Activated CD4-positive, alpha-beta T cell treated with anti-CD3 and anti-CD28 coated beads, Interleukin-2, Interleukin-6, amounts not matched to agents 100 ng/mL and 50 ng/mL, durations not matched to agents 16 hours and 8 hours (primary cell): ENCODE measurements at regions not wholly inside any gene's neighbourhood (a gene's known extent, or its start where the extent isn't known, plus 50 kb on each side); places are given as distances from the start of the nearest gene placed in this dataset.
A peak's percentile ranks its signal among the peaks of the same experiment; 100 is the strongest.

ENCODE experiments used
- DNase-seq: peaks from one replicate; pipeline ENCODE4 v3.0.0-alpha.2; 2020

DNA sequence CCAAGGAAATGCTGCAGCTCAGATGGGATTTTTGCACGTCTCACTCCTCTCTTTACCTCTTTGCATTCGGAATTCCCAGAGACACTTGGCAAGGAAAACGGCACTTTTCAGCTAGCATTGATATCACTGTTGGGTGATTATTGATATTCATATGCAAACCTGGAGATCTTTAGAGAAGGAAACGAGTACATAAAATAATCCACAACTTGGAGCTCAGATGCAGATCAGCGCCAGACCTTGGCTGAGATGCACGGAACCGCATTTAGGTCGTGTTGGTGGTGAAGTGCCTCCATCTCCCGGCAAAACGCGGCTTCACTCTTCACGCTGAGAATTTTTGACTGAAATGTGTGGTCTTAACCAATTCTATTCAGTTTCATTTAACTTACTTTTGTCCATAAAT lies 77.2 kb upstream of the ARHGEF7 start:
- no peak for DNase-seq

DNA sequence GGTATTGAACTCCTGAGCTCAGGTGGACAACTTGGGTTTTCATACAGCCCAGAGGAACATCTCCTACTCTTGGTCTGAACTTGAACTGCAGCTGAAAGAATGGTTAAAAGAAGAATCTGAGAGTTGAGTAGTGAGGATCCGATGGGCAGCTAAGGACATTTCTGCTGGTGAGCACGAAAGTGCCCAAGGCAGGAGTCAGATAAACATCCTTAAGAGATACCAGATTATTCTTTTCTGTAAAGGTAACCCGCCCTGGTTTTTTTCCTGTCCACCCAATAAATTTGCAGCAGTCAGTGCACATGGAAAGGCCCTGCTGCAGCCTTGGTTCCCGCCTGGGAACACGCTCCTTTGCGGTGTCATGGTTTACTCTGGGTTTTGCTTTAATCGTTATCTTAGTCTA lies 78.4 kb upstream of the ARHGEF7 start:
- DNase-seq: no peak

DNA sequence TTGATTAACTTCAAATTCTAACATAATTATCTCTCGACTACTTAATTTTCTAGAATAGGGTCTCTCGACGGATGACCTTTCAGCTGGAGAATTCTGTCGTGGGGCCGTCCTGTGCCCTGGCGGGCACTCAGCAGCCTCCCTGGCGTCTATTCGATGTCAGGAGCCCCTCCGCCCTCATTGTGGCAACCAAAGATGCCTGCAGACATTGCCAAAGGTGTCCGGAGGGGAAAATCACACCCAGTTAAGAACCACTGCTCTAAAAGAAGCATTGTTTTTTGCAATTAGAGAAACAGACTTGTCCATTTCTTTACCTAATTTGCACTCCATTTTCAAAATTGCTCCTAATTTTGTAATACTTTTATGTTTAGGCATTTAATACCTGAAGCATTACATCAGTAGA lies 79.2 kb upstream of the ARHGEF7 start:
- no peak for DNase-seq

DNA sequence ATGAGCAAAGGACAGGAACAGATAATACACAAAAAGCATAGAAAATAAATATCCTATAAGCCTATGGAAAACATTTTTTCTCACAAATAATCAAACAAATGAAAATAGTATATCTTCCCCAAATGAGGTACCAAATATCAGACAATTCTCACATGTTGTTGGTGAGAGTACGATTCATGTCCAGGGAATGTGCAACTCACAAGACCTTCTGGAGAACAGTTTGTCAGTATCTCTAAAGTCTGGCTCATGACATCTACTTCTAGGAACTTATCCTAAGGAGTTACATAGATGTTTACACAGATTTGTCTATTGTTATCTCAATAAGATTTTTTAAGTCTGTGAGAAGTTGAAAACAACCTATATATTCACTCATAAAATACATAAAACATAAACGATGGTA lies 80.3 kb upstream of the ARHGEF7 start:
- no peak for DNase-seq

DNA sequence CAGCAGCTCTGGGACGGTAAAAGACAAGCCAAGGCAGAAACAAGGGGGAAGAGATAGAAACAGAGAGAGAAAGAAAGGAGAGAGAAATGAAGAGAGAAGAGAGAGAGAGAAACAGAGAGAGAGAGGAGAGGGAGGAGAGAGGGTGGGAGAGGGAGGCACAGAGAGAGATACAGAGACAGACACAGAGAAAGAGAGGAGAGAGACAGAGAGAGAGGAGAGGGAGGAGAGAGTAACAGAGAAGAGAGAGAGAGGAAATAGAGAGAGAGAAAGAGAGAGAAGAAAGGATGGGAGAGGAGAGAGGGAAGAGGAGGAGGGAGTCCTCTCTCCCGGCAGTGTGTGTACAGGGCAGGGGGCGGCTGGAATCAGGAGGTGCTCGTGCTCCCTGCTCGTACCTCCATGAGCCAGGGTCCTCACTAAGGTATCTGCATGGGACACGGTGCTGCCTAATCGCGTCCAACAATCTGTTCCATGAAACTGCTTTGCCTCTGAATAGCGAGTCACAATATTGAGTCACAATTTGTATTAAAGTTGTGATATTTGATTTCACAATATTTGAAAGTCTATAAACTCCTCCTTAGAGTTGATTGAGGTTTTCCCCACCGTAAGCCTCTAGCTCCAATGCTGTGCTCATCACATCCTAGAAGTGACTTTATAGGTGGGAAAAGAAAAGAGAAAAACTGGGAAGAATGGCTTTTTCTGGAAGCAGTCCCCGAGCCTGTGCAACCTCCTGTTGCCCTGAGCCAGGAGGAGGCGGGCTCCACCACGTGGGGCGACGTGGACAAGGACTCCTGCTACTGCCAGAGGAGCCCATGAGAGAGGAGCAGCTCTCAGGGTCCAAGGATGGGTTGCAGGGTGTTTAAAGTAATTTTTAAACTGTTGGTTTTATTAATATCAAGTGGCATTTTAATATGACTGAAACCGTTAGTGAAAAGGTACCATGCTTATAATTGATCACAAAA lies 81.7 kb upstream of the ARHGEF7 start:
- no peak for DNase-seq

DNA sequence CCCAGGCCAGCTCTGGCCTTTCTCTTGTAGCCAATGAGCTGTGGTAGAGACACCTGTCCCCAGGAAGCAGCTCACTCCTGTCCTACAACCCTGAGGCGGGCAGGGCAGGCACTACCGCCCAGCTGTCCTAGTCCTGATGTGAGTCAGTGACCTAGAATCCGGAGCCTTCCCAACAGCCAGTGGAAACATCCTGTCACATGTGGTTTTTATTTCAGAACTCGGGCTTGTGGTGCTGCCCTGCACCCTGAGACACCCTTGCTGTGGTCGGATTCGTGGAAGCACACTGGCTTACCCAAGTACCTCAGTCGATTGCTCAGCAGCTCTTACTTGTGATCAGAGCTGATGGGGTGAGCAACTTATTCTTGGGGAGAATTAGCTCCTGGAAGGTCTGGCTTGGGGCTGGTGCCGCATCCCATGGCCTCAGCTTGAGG lies 83.6 kb upstream of the ARHGEF7 start:
- peak; percentile 71 for DNase-seq

DNA sequence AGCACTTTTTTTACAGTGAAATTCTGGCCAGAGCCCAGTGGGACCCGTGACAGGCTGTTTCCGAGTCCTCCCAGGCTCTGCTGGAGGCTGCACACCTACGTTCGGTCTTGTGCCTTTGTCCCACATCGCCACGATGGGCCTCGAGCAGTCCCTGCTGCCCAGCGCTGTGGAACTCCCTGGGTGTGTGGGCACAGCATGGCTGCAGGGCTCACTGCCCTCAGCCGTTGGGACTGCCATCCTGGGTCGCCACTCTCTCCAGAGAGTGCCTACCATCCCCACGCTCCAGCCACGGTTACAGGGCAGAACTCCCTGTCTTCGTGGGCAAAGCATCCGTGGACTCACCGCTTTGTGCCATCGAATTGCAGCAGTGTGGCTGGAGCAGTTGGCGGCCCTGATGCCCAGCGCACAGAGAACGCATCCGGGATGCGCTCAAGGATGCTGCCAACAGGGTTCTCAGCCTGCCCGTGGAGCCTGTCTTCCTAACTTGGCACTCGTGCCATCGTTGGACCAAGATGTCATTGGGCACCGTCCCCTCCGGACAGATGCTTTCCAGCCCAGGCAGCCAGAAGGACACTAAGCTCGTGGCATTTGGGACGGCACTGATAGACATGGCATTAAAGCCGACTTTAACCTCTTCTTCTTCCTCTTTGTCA lies 85.0 kb upstream of the ARHGEF7 start:
- DNase-seq: no peak

DNA sequence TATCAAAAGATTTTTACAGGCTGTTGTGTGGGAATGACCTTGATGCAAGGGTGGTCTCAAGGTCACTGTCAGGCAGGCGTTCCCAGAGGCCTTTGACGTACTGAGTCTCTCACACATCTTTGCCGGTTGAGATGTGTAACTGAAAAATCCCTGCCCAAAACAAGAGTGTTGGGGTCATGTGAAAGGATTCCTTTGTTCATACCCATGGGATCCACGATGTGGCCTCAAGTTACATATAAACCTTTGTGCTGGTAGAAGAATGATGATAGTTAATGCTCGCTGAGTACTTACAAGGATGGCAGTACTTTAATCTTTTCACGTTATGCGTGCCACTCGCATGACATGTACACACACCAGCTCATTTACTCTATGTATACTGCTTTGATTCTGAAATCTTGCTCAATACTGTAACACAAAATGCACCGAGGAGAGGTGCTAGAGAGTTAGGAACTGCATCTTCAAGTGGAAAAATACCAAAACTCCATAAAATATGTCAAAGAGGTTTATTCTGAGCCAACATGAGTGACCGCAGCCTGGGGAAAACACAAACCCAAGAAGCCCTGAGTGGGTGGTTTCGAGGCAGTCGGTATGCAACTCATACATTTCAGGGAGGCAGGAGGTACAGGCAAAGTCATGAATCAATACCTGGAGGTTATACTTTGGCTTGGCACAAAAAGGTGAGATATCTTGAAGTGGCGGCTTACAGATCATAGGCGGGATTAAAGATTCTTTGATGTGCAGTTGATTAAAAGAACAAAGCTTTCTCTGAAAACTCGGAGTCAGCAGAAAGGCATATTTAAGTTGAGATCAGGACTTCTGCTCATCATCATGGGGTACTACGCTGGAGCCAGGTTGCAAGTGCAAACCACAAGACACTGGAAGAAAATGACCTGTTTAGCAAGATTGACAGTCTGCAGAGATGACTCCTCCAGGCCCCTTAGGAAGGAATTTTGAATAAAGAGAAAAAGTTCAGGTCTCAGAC lies 87.4 kb upstream of the ARHGEF7 start:
- no peak for DNase-seq

DNA sequence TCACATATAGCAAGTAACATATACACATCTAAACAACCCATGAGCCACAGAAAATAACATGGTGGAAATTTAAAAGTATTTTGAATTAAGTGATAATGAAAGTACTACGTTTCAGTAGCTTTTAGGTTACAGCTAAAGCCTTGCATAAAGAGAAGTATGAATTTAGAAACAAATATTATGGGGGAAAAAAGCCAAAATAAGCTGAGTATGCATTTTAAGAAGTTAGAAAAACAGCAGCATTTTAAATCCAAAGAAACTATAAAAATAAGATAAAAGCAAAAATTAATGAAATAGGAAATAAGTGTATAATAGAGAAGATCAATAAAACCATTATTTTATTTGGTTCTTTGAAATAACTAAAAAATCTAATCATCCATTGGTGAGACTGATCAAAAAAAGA lies 89.8 kb upstream of the ARHGEF7 start:
- no peak for DNase-seq

DNA sequence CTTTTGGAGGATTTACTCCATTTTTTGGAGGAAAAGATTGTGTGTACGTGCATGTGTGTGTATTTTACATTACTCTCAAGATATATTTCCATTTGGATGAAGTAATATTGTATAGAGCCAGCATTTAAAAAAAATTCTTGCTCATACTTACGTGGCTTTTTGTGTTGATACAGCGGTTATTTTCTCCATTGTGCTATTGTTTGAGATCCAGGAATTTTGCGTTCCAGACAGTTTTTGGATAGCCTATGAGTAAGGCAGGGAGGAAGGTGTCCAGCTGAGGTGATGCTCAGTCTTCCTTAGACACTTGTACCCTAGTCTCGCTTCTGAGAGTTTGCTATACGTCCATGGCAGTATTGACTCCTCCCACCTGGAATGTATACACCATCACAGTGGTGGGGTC lies 92.2 kb upstream of the ARHGEF7 start:
- no peak for DNase-seq

DNA sequence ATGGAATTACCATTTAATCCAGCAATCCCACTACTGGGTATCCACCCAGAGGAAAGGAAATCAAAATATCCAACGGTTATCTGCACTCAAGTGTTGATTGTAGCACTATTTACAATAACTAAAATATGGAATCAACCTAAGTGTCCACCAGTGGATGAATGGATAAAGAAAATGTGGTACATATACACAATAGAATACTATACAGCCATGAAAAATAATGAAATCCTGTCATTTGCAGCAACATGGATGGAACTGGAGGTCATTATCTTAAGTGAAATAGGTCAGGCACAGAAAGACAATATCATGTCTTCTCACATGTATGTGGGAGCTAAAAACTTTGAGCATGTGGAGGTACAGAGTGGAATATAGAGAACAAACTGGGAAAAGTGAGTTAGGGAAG lies 92.9 kb upstream of the ARHGEF7 start:
- DNase-seq: no peak

DNA sequence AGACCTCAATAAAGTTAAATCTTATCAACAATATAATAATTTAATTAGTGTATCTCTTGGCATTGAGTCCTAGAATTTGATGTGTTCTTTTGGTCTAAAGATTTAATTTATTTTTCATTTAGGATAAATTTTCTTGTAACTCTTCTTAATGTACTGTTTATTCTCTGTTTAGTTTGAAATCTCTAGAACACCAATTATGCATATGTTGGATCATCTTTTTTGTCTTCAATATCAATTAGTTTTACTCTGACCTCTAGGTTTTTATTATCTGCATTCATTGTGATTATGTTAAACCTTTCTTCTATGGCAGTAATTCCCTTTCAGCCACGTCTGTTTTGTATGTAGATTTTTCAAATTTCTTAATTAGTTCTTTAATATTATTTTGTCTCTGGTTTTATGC lies 93.8 kb upstream of the ARHGEF7 start:
- DNase-seq: no peak

DNA sequence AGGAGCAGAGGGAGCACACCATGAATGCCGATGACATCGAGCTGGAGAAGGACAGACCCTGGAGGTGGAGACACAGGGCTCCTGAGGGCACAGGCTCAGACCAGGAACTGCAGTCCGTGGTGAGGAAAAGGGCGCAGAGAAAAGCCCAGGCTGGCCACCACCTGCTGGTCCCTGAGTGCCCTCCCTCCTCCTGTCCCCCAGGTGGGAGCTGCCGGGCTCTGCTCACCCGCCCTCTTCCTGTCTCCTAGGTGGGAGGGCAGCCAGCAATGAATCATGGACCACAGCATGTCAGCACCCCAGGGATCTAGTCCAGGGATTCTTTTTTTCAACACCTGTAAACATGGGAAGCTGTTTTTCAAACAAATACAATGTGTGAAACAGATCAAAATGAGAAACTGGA lies 94.6 kb upstream of the ARHGEF7 start:
- DNase-seq: no peak

DNA sequence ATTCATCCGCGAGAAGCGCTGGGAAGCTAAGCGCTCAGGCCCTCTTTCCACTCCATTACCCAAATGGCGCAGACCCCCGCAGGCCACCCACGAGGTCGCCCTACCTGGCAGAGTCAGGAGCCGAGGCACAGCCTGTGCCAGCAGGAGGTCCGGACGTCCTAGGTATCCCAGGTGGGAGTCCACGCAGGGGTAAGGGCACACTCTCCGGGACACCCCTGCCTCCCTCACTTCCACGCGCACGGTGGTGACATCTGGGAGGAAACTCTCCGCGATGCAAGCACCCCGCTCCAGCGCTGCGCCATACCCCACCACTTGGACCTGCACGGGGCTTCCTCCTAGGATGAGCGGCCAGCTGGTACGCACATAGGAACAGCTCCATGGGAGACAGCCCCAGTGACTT lies 95.1 kb upstream of the ARHGEF7 start:
- DNase-seq: no peak

DNA sequence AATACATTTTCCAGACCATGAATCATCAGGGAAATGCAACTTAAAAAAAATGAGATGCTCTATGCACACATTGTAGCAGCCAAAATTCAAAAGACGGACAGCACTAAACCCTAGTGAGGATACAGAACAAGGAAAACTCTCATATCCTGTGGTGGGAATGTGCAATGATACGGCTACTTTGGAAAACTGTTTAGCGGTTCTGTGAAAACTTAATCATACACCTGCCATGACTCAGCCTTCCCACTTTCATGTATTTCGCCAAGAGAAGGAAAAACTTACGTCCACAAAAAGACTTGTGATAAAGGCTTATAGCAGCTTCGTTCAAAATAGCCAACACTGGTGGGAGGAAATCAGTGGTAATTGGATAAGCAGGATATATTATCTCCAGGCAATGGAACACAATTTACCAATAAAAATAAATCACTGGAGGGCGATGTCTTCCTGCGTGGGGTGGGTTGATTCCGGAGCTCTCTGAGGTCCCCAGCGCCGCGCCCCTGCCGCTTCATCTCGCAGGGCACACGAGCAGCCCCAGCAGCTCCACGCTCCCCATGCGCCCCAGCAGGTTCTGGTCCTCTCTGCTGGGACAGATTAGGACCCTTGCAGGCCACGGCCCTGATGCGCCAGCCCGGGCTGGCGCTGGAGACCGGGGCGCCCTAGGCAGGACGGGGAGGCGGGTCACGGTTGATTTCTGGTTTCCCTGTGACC lies 97.2 kb upstream of the ARHGEF7 start:
- DNase-seq: no peak

DNA sequence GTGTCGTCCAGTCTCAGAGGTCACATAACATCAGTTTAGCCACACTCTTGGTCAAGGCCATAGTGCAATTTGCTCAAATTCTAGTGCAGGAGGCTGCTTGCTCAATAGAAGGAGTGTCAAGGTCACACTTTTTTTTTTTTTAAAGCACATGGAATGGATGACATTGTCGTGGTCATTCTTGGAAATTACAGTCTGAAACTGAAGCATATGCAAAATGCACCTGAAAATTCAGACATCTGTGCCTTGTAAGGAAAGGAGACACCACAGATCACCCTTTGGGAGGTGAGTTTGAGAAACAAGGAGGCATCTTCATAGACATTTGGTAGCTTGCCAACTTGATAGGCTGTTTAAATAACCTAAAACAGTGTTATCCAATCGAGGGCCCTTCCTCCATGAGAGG lies 98.3 kb upstream of the ANKRD10 start:
- DNase-seq: no peak

DNA sequence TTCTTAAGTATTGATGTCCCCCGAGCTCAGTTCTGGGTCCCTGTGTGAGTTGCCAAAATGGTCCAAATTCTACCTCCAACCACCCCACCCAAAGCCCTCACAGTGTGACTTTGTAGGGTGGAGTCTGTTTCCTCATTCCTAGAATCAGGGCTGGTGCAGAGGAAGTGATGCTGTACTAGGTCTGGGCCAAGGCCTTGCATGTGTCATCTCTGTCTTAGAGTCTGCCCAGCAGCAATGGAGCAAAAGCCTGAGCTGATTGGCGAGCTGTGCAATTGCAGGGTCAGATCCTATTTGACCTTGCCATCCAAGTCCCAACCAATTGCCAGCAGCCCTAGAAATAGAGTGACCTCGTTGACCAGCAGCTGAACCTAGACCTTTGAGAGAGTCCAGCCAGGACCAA lies 97.0 kb upstream of the ANKRD10 start:
- DNase-seq: peak; percentile 43

DNA sequence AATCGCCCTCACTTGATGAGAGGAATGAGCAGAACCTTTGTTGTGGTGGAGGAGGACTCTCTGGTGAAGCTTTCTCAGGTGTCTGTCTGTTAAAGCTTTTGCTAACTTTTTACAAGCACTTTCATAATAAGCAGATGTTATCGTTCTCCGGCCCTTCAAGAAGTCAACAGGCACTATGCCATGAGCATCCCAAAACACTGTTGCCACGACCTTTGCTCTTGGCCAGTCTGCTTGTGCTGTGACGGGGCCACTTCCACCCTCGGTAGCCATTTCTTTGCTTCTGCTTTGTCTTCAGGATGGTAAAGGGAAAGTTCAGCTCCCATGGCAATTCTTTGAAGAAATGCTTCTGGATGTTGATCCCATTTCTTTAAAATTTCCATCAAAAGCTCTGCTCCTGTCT lies 93.5 kb upstream of the ANKRD10 start:
- no peak for DNase-seq

DNA sequence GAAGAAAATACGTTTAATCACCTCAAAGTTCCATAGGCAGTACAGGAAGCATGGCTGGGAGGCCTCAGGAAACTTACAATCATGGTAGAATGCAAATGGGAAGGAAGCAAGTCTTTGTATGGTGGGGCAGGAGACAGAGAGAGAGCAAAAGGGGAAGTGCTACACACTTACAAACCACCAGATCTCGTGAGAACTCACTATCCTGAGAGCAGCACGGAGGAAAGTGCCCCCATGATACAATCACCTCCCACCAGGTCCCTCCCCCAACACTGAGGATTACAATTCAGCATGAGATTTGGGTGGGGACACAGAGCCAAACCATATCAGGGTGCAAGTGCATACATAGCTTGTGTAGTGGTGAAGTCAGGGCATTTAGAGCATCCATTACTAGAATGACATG lies 92.3 kb upstream of the ANKRD10 start:
- DNase-seq: no peak

DNA sequence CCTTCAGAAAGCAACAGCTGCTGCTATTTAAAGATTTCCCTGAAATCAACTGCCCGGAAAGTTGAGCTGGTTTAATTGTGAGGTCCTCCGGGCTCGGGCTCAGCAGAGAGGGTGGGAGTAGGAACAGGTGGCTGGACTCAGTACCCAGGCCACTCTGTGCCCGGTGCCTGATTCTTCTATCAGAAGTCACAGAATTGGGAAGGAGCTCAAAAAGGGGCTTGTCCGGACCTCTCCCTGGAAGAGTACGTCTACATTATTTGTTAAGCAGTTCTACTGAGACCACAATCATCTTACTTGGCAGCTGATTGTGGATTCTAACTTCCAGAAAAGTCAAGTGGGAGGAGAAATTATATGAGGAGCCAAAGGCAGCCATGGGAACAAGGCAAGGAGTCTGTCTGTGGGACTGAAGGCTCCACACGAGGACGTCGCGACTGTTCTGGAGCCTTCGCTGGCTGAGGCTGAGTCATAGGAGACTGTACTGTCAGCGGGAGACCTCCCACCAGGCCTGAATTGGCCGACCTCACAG lies 91.7 kb upstream of the ANKRD10 start:
- no peak for DNase-seq

DNA sequence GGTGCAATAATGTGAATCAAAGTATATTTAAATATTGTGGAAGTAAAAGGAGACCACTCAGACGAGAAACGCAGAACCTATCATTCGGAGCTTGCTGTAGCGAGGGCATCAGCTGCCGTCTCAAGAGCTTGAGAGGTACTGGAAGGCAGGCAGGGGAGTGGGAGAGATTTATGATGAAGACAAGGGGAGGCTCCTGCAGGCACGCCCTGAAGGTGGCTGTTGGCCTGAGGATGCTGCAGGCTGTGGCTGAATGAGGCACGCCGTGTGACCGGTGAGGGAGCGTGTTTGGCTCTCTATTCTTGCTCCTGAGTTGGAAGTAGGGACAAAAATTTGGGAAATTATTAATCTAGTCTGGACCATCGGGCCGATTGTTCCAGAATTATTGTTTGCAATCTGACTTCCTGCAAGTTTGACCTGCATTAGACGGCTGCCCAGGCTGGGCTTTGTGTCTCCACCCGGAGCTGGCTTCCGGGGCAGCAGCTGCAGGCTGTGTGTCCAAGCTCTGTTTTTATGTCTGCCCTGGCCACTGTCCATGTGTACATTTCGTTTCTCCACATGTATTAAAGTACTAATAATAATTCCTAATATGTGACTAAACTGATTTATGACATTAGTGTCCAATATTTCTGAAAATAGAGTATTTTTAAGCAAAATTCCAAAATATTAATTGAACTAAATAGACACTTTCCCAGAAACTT lies 91.1 kb upstream of the ANKRD10 start:
- DNase-seq: no peak

DNA sequence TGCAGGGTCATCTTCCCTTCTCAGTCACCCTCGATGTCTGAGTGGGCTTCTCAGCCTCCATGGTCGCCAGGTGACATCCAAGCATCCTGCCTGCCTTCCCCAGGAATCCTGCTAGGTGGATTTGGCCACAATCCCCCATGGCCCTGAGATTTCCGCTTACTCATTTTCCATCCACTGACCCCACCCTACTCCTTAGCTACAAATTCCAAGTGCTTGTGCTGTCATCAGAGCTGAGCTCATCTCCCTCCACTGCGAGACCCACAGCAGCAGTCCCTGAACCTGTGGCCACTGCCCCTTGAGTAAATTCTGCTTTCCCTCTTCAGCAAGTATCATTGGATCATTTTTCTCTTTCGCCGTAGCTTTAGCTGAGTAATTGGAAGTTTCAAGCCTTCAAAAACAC lies 90.5 kb upstream of the ANKRD10 start:
- no peak for DNase-seq
